H1 (cell line): ENCODE measurements at regions not wholly inside any gene's neighbourhood (a gene's known extent, or its start where the extent isn't known, plus 50 kb on each side); places are given as distances from the start of the nearest gene placed in this dataset.

Experiments
- CTCF ChIA-PET: fragments of 300-600 bp; sonication (Branson Sonifier 250); formaldehyde crosslinking; loops from one replicate; lab custom pipeline; 2021; ENCODE audit not compliant: partially characterized antibody; lab: Charles Lee
- POLR2A ChIA-PET: fragments of 300-600 bp; sonication (Branson Sonifier 250); formaldehyde crosslinking; loops from one replicate; lab custom pipeline; 2021; ENCODE audit warnings: inconsistent platforms; ENCODE audit not compliant: partially characterized antibody; lab: Charles Lee
- DNase-seq, 2 experiments: peaks; one replicate each; pipeline versions ENCODE4 v3.0.0 to v3.0.0-alpha.2; 2010 to 2022; ENCODE audit warnings: low spot score in 2 of 2, low read depth in 1 of 2, mixed read lengths in 1 of 2
- FAIRE-seq: peaks from 2 replicates; lab custom pipeline; 2011; peaks lifted over from hg19 to GRCh38; lab: Jason Lieb, UNC
- H2AFZ ChIP-seq: 2 replicates; pipeline ENCODE4 v1.8.1; 2012; ENCODE audit warnings: low read length, inconsistent platforms
- H2AK5ac ChIP-seq: 2 replicates; pipeline ENCODE4 v1.6.1; 2013; ENCODE audit warnings: low read depth, low read length
- H2BK120ac ChIP-seq: replicated peaks from 2 replicates; pipeline ENCODE3; 2013; ENCODE audit warnings: low read depth, low read length, inconsistent platforms
- H2BK12ac ChIP-seq: 2 replicates; pipeline ENCODE4 v1.6.1; 2013; ENCODE audit warnings: low read depth, low read length
- H2BK15ac ChIP-seq: 2 replicates; pipeline ENCODE4 v1.6.1; 2013; ENCODE audit warnings: low read length
- H2BK20ac ChIP-seq: 2 replicates; pipeline ENCODE4 v1.6.1; 2013; ENCODE audit warnings: low read length
- H2BK5ac ChIP-seq: 2 replicates; pipeline ENCODE4 v1.6.1; 2013; ENCODE audit warnings: low read depth, low read length
- H3K14ac ChIP-seq: 2 replicates; pipeline ENCODE4 v1.6.1; 2013; ENCODE audit warnings: inconsistent platforms; ENCODE audit not compliant: insufficient read length
- H3K18ac ChIP-seq: 2 replicates; pipeline ENCODE4 v1.6.1; 2013; ENCODE audit warnings: low read length; ENCODE audit errors: extremely low read depth
- H3K23ac ChIP-seq: 2 replicates; pipeline ENCODE4 v1.6.1; 2013; ENCODE audit warnings: inconsistent platforms; ENCODE audit not compliant: insufficient read length
- H3K23me2 ChIP-seq: 2 replicates; pipeline ENCODE4 v1.6.1; 2013; ENCODE audit warnings: low read depth, low read length
- H3K27ac ChIP-seq: 2 replicates; pipeline ENCODE4 v1.6.1; 2011; ENCODE audit warnings: low read depth, low read length, inconsistent platforms
- H3K27me3 ChIP-seq, 4 experiments: replicated peaks in 1 of 4; 1 replicate in 1 of 4; 2 replicates in 3 of 4; pipeline versions ENCODE4 v1.6.1 to v1.8.1; 2011 to 2013; ENCODE audit warnings: low read length in 3 of 4, mild to moderate bottlenecking in 3 of 4, inconsistent platforms in 2 of 4, mixed read lengths in 2 of 4, moderate library complexity in 1 of 4; ENCODE audit not compliant: control insufficient read depth in 3 of 4, insufficient read depth in 3 of 4; ENCODE audit errors: extremely low read depth in 1 of 4
- H3K36me3 ChIP-seq, 4 experiments: 2 replicates each; pipeline versions ENCODE4 v1.6.1 to v1.8.1; 2011 to 2013; ENCODE audit warnings: mild to moderate bottlenecking in 4 of 4, low read length in 3 of 4, moderate library complexity in 2 of 4, control low read depth in 1 of 4, inconsistent platforms in 1 of 4; ENCODE audit not compliant: insufficient read depth in 4 of 4, control insufficient read depth in 2 of 4
- H3K4ac ChIP-seq: replicated peaks from 2 replicates; pipeline ENCODE3; 2013; ENCODE audit warnings: low read length, low read depth, mixed read lengths, inconsistent platforms; ENCODE audit not compliant: insufficient read length
- H3K4me1 ChIP-seq, 4 experiments: replicated peaks in 1 of 4; 1 replicate in 1 of 4; 2 replicates in 3 of 4; pipeline versions ENCODE4 v1.6.1 to v1.8.1; 2011 to 2013; ENCODE audit warnings: low read length in 3 of 4, inconsistent platforms in 2 of 4, mixed read lengths in 1 of 4; ENCODE audit not compliant: insufficient read depth in 4 of 4, control insufficient read depth in 3 of 4
- H3K4me2 ChIP-seq, 2 experiments: 2 replicates each; pipeline versions ENCODE4 v1.6.1 to v1.8.1; 2011 to 2013; ENCODE audit warnings: low read depth in 2 of 2, low read length in 2 of 2, control low read depth in 1 of 2, inconsistent platforms in 1 of 2, mild to moderate bottlenecking in 1 of 2; ENCODE audit not compliant: insufficient read depth in 1 of 2
- H3K4me3 ChIP-seq, 4 experiments: fragments of 200-600, 300-600 bp in 1 of 4; sonication (generic), shearing (Covaris generic), sonication (Bioruptor Twin) in 1 of 4; 2 replicates each; pipeline versions ENCODE4 v1.5.1 to v1.8.1; 2011 to 2016; ENCODE audit warnings: low read length in 4 of 4, low read depth in 3 of 4, control low read depth in 2 of 4, inconsistent platforms in 2 of 4, mild to moderate bottlenecking in 2 of 4, mixed read lengths in 1 of 4, moderate library complexity in 1 of 4; ENCODE audit not compliant: insufficient read depth in 2 of 4; ENCODE audit errors: extremely low read depth in 1 of 4
- H3K56ac ChIP-seq: replicated peaks from 2 replicates; pipeline ENCODE3; 2013; ENCODE audit warnings: low read depth, mild to moderate bottlenecking, mixed read lengths, low read length, inconsistent platforms; ENCODE audit not compliant: insufficient read length
- H3K79me1 ChIP-seq: 2 replicates; pipeline ENCODE4 v1.6.1; 2013; ENCODE audit warnings: low read depth, low read length, control low read depth
- H3K79me2 ChIP-seq, 2 experiments: 2 replicates each; pipeline versions ENCODE4 v1.6.1 to v1.8.1; 2012 to 2013; ENCODE audit warnings: low read length in 2 of 2, mild to moderate bottlenecking in 2 of 2, inconsistent platforms in 1 of 2; ENCODE audit not compliant: insufficient read depth in 2 of 2, control insufficient read depth in 1 of 2
- H3K9ac ChIP-seq, 4 experiments: replicated peaks in 1 of 4; 1 replicate in 1 of 4; 2 replicates in 3 of 4; pipeline versions ENCODE4 v1.6.1 to v1.8.1; 2011 to 2013; ENCODE audit warnings: low read depth in 3 of 4, low read length in 3 of 4, control low read depth in 2 of 4, mild to moderate bottlenecking in 2 of 4, moderate library complexity in 2 of 4, inconsistent platforms in 1 of 4; ENCODE audit errors: extremely low read depth in 1 of 4
- H3K9me3 ChIP-seq, 2 experiments: 2 replicates each; pipeline versions ENCODE4 v1.6.1 to v1.8.1; 2012 to 2013; ENCODE audit warnings: mild to moderate bottlenecking in 2 of 2, moderate library complexity in 2 of 2, control low read depth in 1 of 2, inconsistent platforms in 1 of 2, low read depth in 1 of 2, low read length in 1 of 2, mixed read lengths in 1 of 2; ENCODE audit not compliant: insufficient read depth in 2 of 2
- H4K20me1 ChIP-seq, 2 experiments: replicated peaks in 1 of 2; 2 replicates each; pipeline versions ENCODE3 to v1.8.1; 2011 to 2013; ENCODE audit warnings: inconsistent platforms in 2 of 2, low read length in 2 of 2, mild to moderate bottlenecking in 1 of 2; ENCODE audit not compliant: insufficient read depth in 2 of 2, control insufficient read depth in 1 of 2
- H4K5ac ChIP-seq: 2 replicates; pipeline ENCODE4 v1.6.1; 2013; ENCODE audit warnings: low read length, low read depth, mixed read lengths, inconsistent platforms; ENCODE audit not compliant: insufficient read length
- H4K8ac ChIP-seq: 2 replicates; pipeline ENCODE4 v1.8.0; 2013; ENCODE audit warnings: mild to moderate bottlenecking, moderate library complexity, low read length, inconsistent platforms; ENCODE audit not compliant: insufficient read depth; ENCODE audit errors: extremely low read depth
- H4K91ac ChIP-seq: replicated peaks from 2 replicates; pipeline ENCODE3; 2013; ENCODE audit warnings: low read length, mixed read lengths, inconsistent platforms; ENCODE audit not compliant: insufficient read length
- ATF2 ChIP-seq: IDR thresholded peaks from 2 replicates; pipeline ENCODE4 v1.6.1; 2012; ENCODE audit warnings: low read length, inconsistent platforms
- BRCA1 ChIP-seq: IDR thresholded peaks from 2 replicates; pipeline ENCODE4 v1.6.1; 2012; ENCODE audit warnings: low read depth, low read length, improper control_type of control experiment
- CBX5 ChIP-seq: fragments of 300-800, 300-1000 bp; sonication (generic); IDR thresholded peaks from 2 replicates; pipeline ENCODE4 v1.7.1; 2016; ENCODE audit warnings: antibody characterized with exemption, low read length, low read depth
- CEBPB ChIP-seq: IDR thresholded peaks from 2 replicates; pipeline ENCODE4 v1.6.1; 2012; ENCODE audit warnings: low read depth, low read length
- CREB1 ChIP-seq: IDR thresholded peaks from 2 replicates; pipeline ENCODE4 v1.6.1; 2012; ENCODE audit warnings: inconsistent platforms
- NANOG ChIP-seq: IDR thresholded peaks from 2 replicates; pipeline ENCODE4 v1.6.1; 2011; ENCODE audit warnings: low read length, low read depth, mild to moderate bottlenecking, inconsistent platforms; ENCODE audit not compliant: insufficient read depth, poor library complexity, severe bottlenecking
- RAD21 ChIP-seq, 2 experiments: IDR thresholded peaks in 1 of 2; conservative IDR thresholded peaks in 1 of 2; 2 replicates each; pipeline ENCODE4 v1.6.1; 2011; ENCODE audit warnings: low read depth in 2 of 2, low read length in 2 of 2, improper control_type of control experiment in 1 of 2, inconsistent platforms in 1 of 2, mild to moderate bottlenecking in 1 of 2, moderate library complexity in 1 of 2
- RBBP5 ChIP-seq: IDR thresholded peaks from 2 replicates; pipeline ENCODE4 v1.7.1; 2012; ENCODE audit warnings: low read depth, mild to moderate bottlenecking, inconsistent platforms, low read length, moderate library complexity, borderline replicate concordance
- SP2 ChIP-seq: IDR thresholded peaks from 2 replicates; pipeline ENCODE4 v1.6.1; 2012; ENCODE audit warnings: mild to moderate bottlenecking, low read length, inconsistent platforms
- TAF1 ChIP-seq: IDR thresholded peaks from 2 replicates; pipeline ENCODE4 v1.6.1; 2011; ENCODE audit warnings: mild to moderate bottlenecking, low read depth, low read length
- WGBS, 2 experiments: shearing (Covaris generic) in 1 of 2; methylation state at CpG; one replicate each; pipeline versions ENCODE4 v1.1.6 to v1.1.7; 2013 to 2015; ENCODE audit warnings: low lambda C conversion rate in 2 of 2, mixed read lengths in 2 of 2, inconsistent platforms in 1 of 2, low coverage in 1 of 2, missing lambda C conversion rate in 1 of 2; ENCODE audit not compliant: insufficient replicate concordance in 2 of 2, insufficient coverage in 1 of 2, insufficient read length in 1 of 2; ENCODE audit errors: extremely low coverage in 1 of 2, missing lambda C conversion rate in 1 of 2; 5-methylcytosine and 5-hydroxymethylcytosine counted together

GRCh38 chr12:90473831-90474230 lies 481.1 kb downstream of the CCER1 start:
- Histone ChIP-seq H3K27me3 (no peaks in the 10 kb centered on the region), H4K8ac (no peak overlapping the region), H2BK15ac (no peak overlapping the region), H3K9me3 (no peaks in the 10 kb centered on the region), H2BK12ac (no peak overlapping the region), H2BK5ac (no peak overlapping the region), H2AK5ac (no peak overlapping the region), H3K79me2 (no peaks in the 10 kb centered on the region), H4K20me1 (no peaks in the 10 kb centered on the region), H3K27ac (no peak overlapping the region), H3K14ac (no peak overlapping the region), H3K18ac (no peak overlapping the region), H2AFZ (no peak overlapping the region), H3K9ac (no peak overlapping the region), H3K36me3 (no peaks in the 10 kb centered on the region), H3K23me2 (no peaks in the 10 kb centered on the region), H2BK20ac (no peak overlapping the region), H3K4ac (no peak overlapping the region), H4K5ac (no peak overlapping the region), H3K4me1 (no peaks in the 10 kb centered on the region), H3K23ac (no peak overlapping the region), H3K79me1 (no peaks in the 10 kb centered on the region), H4K91ac (no peak overlapping the region), H3K4me3 (no peak overlapping the region), H3K4me2 (no peak overlapping the region), H3K56ac (no peak overlapping the region), H2BK120ac (no peak overlapping the region)
- WGBS, 2 experiments: 85% methylated on average over 2 of the region's 2 CpGs; no CpG with 5 or more reads in 1 of the 2 experiments
- CTCF ChIA-PET: interaction anchor here (1.0 kb wide), 1 partner anchor 292 kb away, joined by 3 read pairs; no protein-coding TSS in a partner anchor
- POLR2A ChIA-PET: no interaction called here
- no peak for FAIRE-seq
- no peak for DNase-seq
- no peak for TF ChIP-seq CBX5
- TF ChIP-seq RAD21 (IDR thresholded peaks at IDR 0.05 in 1 of 2, conservative IDR thresholded peaks at IDR 0.05 in 1 of 2; ENCODE audit: low read depth in 2 of 2, low read length in 2 of 2): no peak
- TF ChIP-seq CREB1: no peak
- TF ChIP-seq TAF1: no peak
- no peak for TF ChIP-seq NANOG
- no peak for TF ChIP-seq BRCA1
- TF ChIP-seq SP2: no peak
- TF ChIP-seq ATF2: no peak
- TF ChIP-seq CEBPB: no peak
- no peak for TF ChIP-seq RBBP5
